Mesodermal cell (in vitro differentiated cells): ENCODE measurements at regions not wholly inside any gene's neighbourhood (a gene's known extent, or its start where the extent isn't known, plus 50 kb on each side); places are given as distances from the start of the nearest gene placed in this dataset.
"Not testable (repeated sequence)": the region's sequence is repeated elsewhere in the genome, so short reads cannot be mapped to it uniquely, and the experiment has no call there.

Source experiments
- H3K27ac ChIP-seq: 2 replicates; pipeline ENCODE4 v1.7.0; 2013; ENCODE audit warnings: mild to moderate bottlenecking, low read depth, low read length, moderate library complexity; ENCODE audit not compliant: severe bottlenecking
- H3K36me3 ChIP-seq: 2 replicates; pipeline ENCODE4 v1.7.1; 2013; ENCODE audit warnings: mild to moderate bottlenecking, low read length, moderate library complexity; ENCODE audit not compliant: control insufficient read depth, insufficient read depth
- H3K4me1 ChIP-seq: one replicate; pipeline ENCODE4 v1.7.1; 2013; ENCODE audit warnings: mild to moderate bottlenecking, low read length; ENCODE audit not compliant: insufficient read depth, control insufficient read depth, poor library complexity, severe bottlenecking
- H3K4me3 ChIP-seq: 2 replicates; pipeline ENCODE4 v1.7.0; 2013; ENCODE audit warnings: low read length, control low read depth, mild to moderate bottlenecking; ENCODE audit not compliant: insufficient read depth, poor library complexity, severe bottlenecking; ENCODE audit errors: extremely low read depth
- H3K9me3 ChIP-seq: 2 replicates; pipeline ENCODE4 v1.7.1; 2013; ENCODE audit warnings: mild to moderate bottlenecking, low read length, moderate library complexity; ENCODE audit not compliant: control insufficient read depth
- WGBS, 2 experiments: methylation state at CpG; one replicate each; pipeline ENCODE4 v1.1.5; 2013; ENCODE audit warnings: missing lambda C conversion rate in 2 of 2; ENCODE audit not compliant: insufficient coverage in 2 of 2; 5-methylcytosine and 5-hydroxymethylcytosine counted together

DNA sequence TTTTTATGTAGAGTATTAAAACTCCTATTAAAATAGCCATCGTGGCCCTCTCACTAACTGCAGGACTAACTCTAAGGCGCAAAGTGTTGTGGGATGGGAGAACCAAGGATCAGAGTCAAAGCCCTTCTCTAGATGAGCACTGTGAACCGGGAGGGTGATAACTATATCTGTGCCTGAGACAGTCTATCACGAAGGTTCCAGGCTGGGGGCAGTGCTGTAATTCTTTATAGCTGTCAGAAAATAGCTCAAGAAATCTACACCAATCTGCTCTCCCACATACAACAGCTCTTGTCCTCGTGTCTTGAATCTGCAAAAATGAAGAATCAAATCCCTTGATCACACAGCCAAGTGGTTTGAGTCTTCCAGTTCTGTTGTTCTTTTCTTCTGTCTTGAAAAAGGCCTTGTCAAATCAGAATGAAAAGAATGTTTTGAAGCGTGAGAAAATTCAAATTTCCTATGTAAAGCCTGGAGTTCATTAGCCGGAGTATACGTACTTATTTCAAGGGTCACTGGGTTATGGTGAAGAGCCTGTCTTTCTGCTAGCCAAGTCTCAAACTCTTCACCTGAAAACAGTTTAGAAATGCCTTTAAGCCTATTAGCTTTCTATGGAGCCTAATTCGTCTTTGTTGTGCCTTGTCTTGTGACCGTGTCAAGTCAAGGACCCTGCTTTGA lies 185.3 kb upstream of the NECTIN3 start:
- Histone ChIP-seq H3K27ac (no peak overlapping the region), H3K9me3 (no peaks in the 10 kb centered on the region), H3K4me3 (no peak overlapping the region), H3K4me1 (no peaks in the 10 kb centered on the region), H3K36me3 (no peaks in the 10 kb centered on the region)
- 79 to 96% methylated on average over 5 to 7 of the region's 10 CpGs for WGBS, 2 experiments

GRCh38 chr3:110887176-110887575 lies 184.4 kb upstream of the NECTIN3 start:
- Histone ChIP-seq H3K27ac (no peak overlapping the region), H3K4me1 (no peaks in the 10 kb centered on the region), H3K4me3 (no peak overlapping the region), H3K36me3 (no peaks in the 10 kb centered on the region), H3K9me3 (no peaks in the 10 kb centered on the region)
- WGBS, 2 experiments: no CpG with 5 or more reads among the region's 1 CpG

- H3K4me1 ChIP-seq, H3K27ac ChIP-seq, H3K36me3 ChIP-seq, H3K9me3 ChIP-seq, H3K4me3 ChIP-seq: not testable (repeated sequence)
- 92 to 97% methylated on average over 15 to 19 of the region's 33 CpGs for WGBS, 2 experiments
These were observed 182.8 kb upstream of the NECTIN3 start for GRCh38 chr3:110888625-110889375.

GRCh38 chr3:110889376-110889699 lies 182.3 kb upstream of the NECTIN3 start:
- not testable (repeated sequence) for H3K36me3 ChIP-seq, H3K9me3 ChIP-seq, H3K4me1 ChIP-seq, H3K4me3 ChIP-seq, H3K27ac ChIP-seq
- WGBS, 2 experiments: no CpG with 5 or more reads among the region's 3 CpGs

DNA sequence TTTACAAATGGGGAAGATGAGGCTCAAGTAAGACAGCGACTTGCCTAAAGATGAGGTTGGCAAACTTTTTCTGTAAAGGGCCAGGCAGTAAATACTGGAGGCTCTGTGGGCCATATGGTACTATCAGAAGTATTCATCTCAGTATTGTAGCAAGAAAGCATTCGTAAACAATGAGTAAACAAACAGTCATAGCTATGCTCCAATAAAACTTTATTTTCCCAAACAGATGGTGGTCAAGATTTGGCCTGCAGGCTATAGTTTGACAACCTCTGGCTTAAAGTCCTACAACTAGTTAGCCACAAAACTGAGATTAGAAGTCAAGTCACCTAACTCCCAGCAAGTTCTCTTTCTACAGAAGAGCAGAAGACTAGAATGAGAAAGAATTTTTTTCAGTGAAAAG lies 177.0 kb upstream of the NECTIN3 start:
- Histone ChIP-seq H3K36me3 (no peaks in the 10 kb centered on the region), H3K4me3 (no peak overlapping the region), H3K27ac (no peak overlapping the region), H3K9me3 (no peaks in the 10 kb centered on the region), H3K4me1 (no peaks in the 10 kb centered on the region)
- WGBS, 2 experiments: 94 to 100% methylated on average over 1 to 2 of the region's 2 CpGs

- Histone ChIP-seq H3K4me1 (no peaks in the 10 kb centered on the region), H3K4me3 (no peak overlapping the region), H3K27ac (no peak overlapping the region), H3K36me3 (no peaks in the 10 kb centered on the region), H3K9me3 (no peaks in the 10 kb centered on the region)
- no CpG with 5 or more reads among the region's 1 CpG for whole genome bisulfite sequencing, 2 experiments
These were observed 176.6 kb upstream of the NECTIN3 start for GRCh38 chr3:110895054-110895453.

DNA sequence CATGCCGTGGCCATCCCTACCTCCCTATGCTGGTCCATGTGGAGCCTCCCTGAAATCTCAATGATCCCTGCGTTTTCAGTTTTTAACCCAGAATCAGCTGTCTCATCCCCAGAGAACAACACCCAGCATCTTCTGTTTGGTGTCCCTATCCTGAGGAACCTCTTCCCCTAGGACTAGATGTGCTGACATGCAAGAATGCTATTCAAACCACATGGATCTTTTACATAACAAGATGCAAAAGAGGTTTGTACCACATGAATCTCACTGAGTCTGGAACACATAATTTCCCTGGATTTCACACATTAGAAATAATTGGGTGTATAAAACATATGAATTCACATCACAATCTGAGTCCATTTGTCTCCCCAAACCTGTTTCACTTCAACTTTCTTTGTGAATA lies 174.6 kb upstream of the NECTIN3 start:
- no peak overlapping the region for H3K27ac ChIP-seq
- WGBS, 2 experiments: 95 to 100% methylated on average over 2 of the region's 2 CpGs
- no peak overlapping the region for H3K4me3 ChIP-seq
- no peaks in the 10 kb centered on the region for H3K4me1 ChIP-seq
- H3K36me3 ChIP-seq: no peaks in the 10 kb centered on the region
- H3K9me3 ChIP-seq: no peaks in the 10 kb centered on the region

- H3K9me3 ChIP-seq: no peaks in the 10 kb centered on the region
- H3K36me3 ChIP-seq: no peaks in the 10 kb centered on the region
- no peak overlapping the region for H3K27ac ChIP-seq
- no peaks in the 10 kb centered on the region for H3K4me1 ChIP-seq
- H3K4me3 ChIP-seq: no peak overlapping the region
These were observed 171.0 kb upstream of the NECTIN3 start for GRCh38 chr3:110900576-110900975.

GRCh38 chr3:110901536-110901935 lies 170.1 kb upstream of the NECTIN3 start:
- H3K4me3 ChIP-seq: no peak overlapping the region
- H3K27ac ChIP-seq: no peak overlapping the region
- no peaks in the 10 kb centered on the region for H3K4me1 ChIP-seq
- WGBS, 2 experiments: no CpG with 5 or more reads among the region's 1 CpG
- H3K36me3 ChIP-seq: no peaks in the 10 kb centered on the region
- H3K9me3 ChIP-seq: no peaks in the 10 kb centered on the region

DNA sequence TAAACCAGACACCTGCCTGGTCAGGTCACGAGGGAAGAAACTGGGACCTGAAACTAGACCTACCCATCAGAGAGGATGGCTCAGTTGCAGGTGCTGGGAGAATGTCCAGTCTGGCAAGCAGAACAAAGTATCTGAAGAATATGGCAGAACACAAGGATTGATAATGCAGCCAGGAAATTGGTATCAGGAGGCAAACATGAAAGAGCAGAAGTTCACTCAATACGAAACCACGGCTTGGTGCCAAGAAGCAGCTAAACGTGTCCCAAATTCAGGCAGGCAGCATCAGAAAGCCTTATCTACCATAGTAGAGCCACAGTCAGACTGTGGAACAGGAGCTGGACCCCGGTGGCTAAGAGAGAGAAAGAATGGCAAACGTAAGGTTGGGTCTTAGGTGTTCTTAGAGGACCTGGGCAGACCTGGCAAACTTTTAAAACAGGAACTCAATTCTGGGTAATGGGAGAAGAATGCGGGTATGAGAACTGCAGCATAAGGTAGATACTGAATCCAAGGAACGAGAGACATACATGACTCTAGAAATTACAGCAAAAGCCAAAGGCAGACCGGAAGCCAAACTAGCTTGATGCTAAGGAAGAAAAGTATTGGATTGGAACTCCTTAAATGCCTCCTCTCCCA lies 169.0 kb upstream of the NECTIN3 start:
- no peak overlapping the region for H3K27ac ChIP-seq

More for the DNA sequence above, 169.0 kb upstream of the NECTIN3 start:
- Histone ChIP-seq H3K4me3 (no peak overlapping the region), H3K36me3 (no peaks in the 10 kb centered on the region), H3K9me3 (no peaks in the 10 kb centered on the region), H3K4me1 (no peaks in the 10 kb centered on the region)
- 90 to 94% methylated on average over 6 to 8 of the region's 9 CpGs for WGBS, 2 experiments
